HL-60 (cell line): ENCODE measurements at regions not wholly inside any gene's neighbourhood (a gene's known extent, or its start where the extent isn't known, plus 50 kb on each side); places are given as distances from the start of the nearest gene placed in this dataset.

Experiments
- DNase-seq, 2 experiments: peaks; one replicate each; pipeline ENCODE4 v3.0.0-alpha.2; 2010 to 2020; ENCODE audit warnings: low read depth in 1 of 2, low spot score in 1 of 2
- H3K27ac ChIP-seq: fragments of 250-450 bp; sonication (Bioruptor Pico); replicated peaks from 2 replicates; pipeline ENCODE4 v1.5.1; 2020; ENCODE audit warnings: mild to moderate bottlenecking, moderate library complexity
- H3K27me3 ChIP-seq: fragments of 250-450 bp; sonication (Bioruptor Pico); 2 replicates; pipeline ENCODE4 v1.5.1; 2021; ENCODE audit warnings: mild to moderate bottlenecking, moderate library complexity; ENCODE audit not compliant: insufficient read depth, poor library complexity, severe bottlenecking
- H3K4me3 ChIP-seq: replicated peaks from 2 replicates; pipeline ENCODE4 v1.5.1; 2011; ENCODE audit warnings: mild to moderate bottlenecking, control low read depth, low read length; ENCODE audit not compliant: insufficient read depth
- CTCF ChIP-seq: IDR thresholded peaks from one replicate; pipeline ENCODE4 v1.5.1; 2011; ENCODE audit warnings: low read length, control low read depth, inconsistent platforms; ENCODE audit not compliant: insufficient read depth
- GABPA ChIP-seq: IDR thresholded peaks from 2 replicates; pipeline ENCODE4 v1.6.1; 2012; ENCODE audit warnings: low read depth
- POLR2AphosphoS5 ChIP-seq: IDR thresholded peaks from 2 replicates; pipeline ENCODE4 v1.6.1; 2012; ENCODE audit warnings: low read depth
- SPI1 ChIP-seq: IDR thresholded peaks from 2 replicates; pipeline ENCODE4 v1.6.1; 2012; ENCODE audit warnings: low read depth, mild to moderate bottlenecking, borderline replicate concordance
- TF ChIP-seq, protein P1 (sequence below): IDR thresholded peaks from 2 replicates; pipeline ENCODE4 v1.6.1; 2012; ENCODE audit warnings: low read depth; ENCODE audit not compliant: insufficient replicate concordance

- no peaks in the 10 kb centered on the region for H3K27me3 ChIP-seq
- no peak overlapping the region for H3K27ac ChIP-seq
- DNase-seq: no peak
- no peak overlapping the region for H3K4me3 ChIP-seq
- TF ChIP-seq, protein P1, sequence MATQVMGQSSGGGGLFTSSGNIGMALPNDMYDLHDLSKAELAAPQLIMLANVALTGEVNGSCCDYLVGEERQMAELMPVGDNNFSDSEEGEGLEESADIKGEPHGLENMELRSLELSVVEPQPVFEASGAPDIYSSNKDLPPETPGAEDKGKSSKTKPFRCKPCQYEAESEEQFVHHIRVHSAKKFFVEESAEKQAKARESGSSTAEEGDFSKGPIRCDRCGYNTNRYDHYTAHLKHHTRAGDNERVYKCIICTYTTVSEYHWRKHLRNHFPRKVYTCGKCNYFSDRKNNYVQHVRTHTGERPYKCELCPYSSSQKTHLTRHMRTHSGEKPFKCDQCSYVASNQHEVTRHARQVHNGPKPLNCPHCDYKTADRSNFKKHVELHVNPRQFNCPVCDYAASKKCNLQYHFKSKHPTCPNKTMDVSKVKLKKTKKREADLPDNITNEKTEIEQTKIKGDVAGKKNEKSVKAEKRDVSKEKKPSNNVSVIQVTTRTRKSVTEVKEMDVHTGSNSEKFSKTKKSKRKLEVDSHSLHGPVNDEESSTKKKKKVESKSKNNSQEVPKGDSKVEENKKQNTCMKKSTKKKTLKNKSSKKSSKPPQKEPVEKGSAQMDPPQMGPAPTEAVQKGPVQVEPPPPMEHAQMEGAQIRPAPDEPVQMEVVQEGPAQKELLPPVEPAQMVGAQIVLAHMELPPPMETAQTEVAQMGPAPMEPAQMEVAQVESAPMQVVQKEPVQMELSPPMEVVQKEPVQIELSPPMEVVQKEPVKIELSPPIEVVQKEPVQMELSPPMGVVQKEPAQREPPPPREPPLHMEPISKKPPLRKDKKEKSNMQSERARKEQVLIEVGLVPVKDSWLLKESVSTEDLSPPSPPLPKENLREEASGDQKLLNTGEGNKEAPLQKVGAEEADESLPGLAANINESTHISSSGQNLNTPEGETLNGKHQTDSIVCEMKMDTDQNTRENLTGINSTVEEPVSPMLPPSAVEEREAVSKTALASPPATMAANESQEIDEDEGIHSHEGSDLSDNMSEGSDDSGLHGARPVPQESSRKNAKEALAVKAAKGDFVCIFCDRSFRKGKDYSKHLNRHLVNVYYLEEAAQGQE: no peak
- no peak for TF ChIP-seq POLR2AphosphoS5
- no peak for TF ChIP-seq CTCF
- TF ChIP-seq GABPA: no peak
- TF ChIP-seq SPI1: no peak
Observed at GRCh38 chr3:146712806-146713205, 107.7 kb upstream of the PLSCR5 start.

DNA sequence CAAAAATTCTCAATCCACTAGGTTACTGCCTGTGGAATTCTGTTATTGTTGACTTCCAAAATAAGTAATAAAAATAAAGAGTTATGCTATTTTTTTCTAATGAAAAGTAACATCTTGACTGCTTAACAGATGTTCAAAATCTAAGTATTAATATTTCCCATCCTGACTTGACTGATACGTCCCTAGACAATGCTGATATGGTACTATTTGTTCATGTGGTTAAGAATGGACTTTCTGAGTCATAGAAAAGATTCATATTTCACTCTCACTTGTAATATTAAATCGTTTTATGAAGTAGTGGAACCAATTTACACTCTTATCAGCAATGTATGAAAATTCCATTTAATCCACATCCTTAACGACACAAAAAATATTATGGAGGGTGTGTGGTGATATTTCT, 104.8 kb upstream of the PLSCR5 start:
- Histone ChIP-seq H3K4me3 (no peak overlapping the region), H3K27me3 (no peaks in the 10 kb centered on the region), H3K27ac (no peak overlapping the region)
- TF ChIP-seq, protein P1: no peak
- TF ChIP-seq CTCF: no peak
- TF ChIP-seq SPI1: no peak
- TF ChIP-seq GABPA: no peak
- no peak for TF ChIP-seq POLR2AphosphoS5
- no peak for DNase-seq

GRCh38 chr3:146705225-146705624, 100.1 kb upstream of the PLSCR5 start:
- H3K4me3 ChIP-seq: no peak overlapping the region
- no peak overlapping the region for H3K27ac ChIP-seq
- H3K27me3 ChIP-seq: no peaks in the 10 kb centered on the region
- TF ChIP-seq, protein P1: no peak
- TF ChIP-seq GABPA: no peak
- TF ChIP-seq CTCF: no peak
- no peak for TF ChIP-seq POLR2AphosphoS5
- no peak for TF ChIP-seq SPI1
- DNase-seq: no peak
